NCI-H2081 (cell line): ENCODE measurements at regions not wholly inside any gene's neighbourhood (a gene's known extent, or its start where the extent isn't known, plus 50 kb on each side); places are given as distances from the start of the nearest gene placed in this dataset.
"Not testable (repeated sequence)": the region's sequence is repeated elsewhere in the genome, so short reads cannot be mapped to it uniquely, and the experiment has no call there.

Experiments
- DNase-seq, 2 experiments: peaks; one replicate each; lab custom pipeline; 2025; lab: John Stamatoyannopoulos, UW

DNA sequence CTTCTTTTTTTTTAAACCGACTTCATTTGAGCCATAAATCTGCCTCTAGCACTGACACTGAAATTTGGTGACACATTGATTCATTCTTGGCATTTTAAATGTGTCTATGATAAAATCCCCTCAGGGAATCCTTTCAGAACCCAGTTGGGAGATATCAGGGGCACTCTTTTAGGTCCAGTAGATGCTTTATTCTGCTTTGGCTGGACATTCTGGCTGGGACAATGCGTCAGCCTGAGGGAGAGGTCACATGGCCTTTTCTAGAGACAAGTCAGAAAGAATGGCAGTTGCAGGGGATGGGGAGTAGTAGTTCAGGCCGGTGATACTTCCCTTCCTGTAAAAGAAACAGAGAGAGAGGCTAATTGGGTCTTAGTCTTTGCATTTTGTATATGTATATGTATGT, 63.1 kb downstream of the TRIM43 start:
- DNase-seq: not testable (repeated sequence)

DNA sequence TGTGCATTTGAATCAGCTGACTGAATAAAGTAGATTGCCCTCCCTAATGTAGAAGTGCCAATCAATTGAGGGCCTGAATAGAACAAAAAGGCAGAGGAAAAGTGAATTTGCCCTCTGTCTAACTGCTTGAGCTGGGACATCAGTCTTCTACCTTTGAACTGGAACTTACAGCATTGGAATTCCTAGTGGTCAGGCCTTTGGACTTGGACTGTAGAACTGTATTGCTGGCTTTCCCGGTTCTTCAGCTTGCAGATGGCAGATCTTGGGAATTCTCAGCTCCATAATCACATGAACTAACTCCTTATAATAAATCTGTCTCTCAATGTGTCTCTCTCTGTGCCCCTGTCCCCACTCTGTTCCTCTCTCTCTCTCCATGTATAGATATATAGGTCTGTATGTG, 64.8 kb downstream of the TRIM43 start:
- DNase-seq: not testable (repeated sequence)

DNA sequence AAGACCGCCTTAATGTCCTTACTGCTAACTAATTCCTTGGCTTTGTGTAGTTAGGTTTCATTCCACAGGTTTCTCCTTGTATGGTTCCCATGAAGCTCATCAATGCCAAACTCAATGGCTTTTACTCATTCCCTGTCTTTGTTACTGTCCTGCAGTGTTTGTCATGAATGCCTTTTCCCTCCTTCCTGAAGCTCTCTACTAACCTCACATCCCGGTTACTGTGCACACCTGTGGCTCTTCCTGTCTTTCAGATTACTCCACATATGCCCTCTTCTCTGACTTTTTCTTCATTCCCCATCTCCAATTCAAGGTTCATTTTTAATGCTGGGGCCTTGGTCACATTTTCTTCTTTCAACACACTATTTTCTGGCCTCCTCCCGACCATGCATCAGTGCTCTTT, 66.1 kb downstream of the TRIM43 start:
- DNase-seq: not testable (repeated sequence)

DNA sequence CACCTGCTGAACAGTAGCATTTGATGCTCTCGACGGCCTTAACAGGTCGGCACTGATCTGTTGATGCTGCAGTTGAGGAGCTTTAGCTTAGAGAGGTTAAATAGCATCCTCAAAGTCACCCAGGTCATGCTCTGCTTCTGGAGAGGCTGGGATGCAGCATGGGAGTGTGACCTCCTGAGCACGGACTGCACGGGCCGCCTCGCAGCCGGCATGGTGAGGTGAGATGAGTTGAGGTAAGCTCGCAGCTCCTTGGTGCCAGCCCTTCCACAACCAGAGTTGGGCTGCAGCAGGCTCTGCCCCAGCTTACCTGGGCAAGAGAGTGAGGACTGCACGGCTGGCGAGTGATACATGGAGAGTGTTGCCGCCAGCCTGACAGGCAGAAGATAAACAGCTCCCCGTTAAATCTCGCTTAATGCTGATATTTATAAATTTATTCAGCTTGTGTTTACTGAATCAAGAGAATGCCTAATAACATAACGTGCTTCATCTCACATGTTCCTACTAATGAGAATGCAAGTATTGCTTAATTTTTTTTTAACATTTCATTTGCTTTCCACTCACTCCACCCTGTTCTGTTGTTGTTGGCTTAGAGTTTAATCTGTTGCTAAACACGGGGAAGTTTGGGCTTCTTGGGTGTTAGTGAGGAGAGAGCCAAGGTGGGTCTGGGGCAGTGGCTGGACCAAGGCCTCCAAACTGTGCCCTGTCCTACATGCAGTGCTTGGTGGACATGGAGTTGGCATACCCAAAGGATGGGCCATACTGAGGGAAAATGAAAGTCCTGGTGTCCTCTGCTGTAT, 69.2 kb downstream of the TRIM43 start:
- DNase-seq: not testable (repeated sequence)

DNA sequence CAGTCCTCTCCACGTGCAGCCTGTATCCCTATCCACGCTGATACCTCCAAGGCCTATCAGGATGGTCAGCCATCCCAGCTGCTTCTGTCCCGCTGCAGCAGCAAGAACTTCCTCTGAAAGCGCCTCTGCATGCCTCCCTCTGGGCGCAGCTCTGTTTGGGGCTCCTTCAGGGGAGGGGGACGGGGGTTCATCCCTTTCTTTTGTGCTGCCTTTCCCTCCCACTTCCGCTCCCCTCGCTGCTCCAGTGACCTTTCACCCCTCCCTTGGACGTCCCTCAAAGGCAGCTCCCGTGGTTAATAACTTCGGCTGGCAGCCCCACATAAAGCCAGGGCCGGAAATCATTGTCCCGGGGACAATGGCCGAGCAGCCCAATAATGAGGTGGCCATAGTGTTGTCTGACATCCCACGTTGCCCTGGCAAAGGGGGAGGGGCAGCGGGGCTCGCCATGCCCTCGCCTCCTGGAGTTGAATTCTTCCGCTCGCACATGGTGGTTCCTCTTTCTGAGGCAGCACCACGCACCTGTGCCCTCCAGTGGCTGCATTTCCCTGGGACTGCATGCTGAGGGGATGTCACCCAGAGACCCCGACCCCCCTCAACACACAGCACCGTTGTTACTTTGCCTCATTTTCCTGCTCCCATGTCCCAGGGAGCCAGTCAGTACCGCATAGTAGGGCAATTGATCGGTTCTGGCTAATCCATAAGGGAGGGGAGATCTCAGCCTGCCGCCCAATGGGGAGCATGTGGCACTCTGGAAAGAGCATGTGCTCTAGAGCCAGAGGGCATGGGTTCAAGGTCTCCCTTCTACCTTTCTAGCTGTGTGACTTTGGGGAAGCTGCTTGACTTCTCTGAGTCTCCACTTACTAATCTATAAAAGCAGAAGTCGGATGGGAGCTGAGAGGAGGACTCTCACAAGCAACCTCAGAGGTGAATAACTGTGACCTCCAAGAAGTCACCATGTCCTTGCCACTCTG, 72.0 kb downstream of the TRIM43 start:
- not testable (repeated sequence) for DNase-seq

DNA sequence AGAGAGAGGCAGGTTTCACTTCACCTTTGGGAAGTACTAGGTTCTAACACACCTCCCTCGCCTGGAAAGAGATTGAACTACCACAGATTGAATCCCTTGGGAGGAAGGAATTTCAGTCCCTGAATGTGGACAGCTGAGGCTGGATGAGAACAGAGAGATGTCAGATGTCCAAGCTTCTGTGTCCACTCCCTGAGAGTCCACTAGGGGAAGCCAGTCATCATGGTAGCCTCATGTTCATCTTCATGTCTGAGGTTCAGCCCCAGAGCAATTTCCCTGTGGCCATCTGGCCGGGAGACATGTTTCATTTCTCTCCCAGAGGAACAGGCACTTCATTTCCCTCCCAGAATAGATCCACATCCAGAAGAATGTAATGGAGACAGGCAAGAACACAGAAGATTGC, 74.8 kb downstream of the TRIM43 start:
- DNase-seq: not testable (repeated sequence)

DNA sequence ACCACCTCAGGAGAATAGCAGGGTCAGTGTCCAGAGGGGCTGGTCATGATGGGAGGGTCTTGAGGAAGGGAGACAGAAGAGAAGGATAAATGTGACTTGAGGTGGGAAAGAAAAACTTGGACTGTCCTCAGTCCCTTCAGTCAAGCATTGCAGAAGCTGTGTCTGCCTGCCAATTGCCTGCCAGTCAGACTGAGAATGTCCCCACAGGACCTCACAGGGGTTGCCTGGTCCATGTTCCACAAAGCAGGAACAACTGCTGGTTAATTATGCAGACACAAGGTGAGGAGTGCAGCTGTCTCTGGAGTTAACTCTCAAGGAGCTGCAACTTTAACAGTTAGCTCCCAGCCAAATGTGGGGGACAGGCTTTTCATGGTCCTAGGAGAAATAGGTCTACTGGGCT, 75.7 kb downstream of the TRIM43 start:
- DNase-seq: no peak

DNA sequence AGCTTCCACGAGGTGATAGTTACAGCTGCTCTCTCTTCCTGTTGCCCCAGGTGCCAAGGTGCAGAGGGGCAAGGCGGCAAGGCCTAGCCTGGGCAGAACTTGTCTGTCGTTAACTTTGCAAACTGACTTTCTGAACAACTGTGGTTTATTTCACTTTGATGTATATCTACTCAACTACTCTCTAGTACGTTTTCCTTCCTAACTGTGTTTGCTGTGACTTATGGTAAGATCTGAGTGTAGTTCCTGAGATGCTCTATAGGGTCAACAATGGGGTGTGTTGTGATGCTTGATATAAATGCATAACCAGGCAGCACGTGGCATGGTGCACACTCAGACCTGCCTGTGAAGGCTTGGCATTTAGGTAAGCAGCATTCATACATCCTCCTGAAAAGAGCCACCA, 77.1 kb downstream of the TRIM43 start:
- not testable (repeated sequence) for DNase-seq

DNA sequence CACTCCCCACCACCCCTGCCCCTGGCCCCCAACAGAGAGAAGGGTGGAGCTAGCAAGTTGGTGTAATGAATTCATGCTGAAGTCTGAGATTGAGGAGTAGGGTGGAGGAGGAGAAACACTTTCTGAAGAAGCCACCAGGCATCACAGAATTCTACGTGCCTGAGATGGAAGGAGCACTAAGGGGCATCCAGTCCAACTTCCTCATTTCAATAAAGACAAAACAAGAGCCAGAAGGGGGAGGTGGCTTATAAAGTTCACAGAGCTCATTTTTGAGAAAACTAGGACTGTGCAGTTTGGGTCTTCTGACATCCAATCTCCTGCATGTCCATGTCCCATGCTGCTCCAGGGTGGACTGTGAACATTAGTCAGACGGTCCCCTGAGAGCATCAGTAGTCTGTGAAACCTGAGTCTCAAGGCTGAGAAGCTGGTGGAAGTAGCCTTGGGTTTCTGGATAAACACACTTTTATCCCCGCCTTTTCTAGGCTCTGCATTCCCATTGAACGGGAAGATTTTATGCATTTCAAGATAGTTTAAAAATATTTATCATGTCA, 77.7 kb downstream of the TRIM43 start:
- no peak for DNase-seq

DNA sequence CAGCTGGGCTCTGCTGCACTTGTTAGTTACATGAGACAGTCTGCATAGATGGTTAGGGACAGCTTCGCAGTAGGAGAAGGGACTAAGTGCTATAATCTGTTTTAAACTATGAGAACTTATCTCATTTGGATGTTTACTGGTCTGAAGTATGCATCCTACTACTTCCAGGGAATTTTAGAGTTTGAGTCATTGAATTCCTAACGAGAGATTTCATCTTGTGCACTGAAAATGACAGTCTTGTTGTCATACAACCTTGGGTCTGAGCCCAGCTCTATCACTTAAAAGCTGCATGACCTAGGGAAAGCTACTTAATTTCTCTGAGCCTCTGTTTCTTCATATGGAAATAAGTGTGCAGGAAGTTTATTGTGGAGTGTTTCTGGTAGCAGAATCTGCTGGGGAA, 78.4 kb downstream of the TRIM43 start:
- no peak for DNase-seq

DNA sequence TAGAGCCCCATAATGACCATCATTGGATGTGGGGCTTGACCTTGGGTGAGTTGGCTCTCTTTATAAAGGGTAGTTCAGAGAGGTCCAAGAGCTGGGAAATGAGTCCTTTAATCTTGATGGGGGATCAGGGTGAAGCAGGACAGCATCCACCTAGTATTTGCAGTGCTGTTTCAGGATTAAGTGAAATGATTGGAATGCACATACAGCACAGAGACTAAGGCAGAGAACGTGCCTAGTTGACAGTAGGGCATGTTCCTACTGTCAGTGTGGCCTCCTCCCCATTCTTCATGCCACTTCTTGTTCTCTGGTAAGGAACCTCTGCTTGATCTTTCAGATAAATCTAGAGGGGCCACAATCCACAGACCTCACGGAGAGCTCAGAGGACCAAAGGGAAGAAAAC, 78.9 kb downstream of the TRIM43 start:
- DNase-seq: no peak

DNA sequence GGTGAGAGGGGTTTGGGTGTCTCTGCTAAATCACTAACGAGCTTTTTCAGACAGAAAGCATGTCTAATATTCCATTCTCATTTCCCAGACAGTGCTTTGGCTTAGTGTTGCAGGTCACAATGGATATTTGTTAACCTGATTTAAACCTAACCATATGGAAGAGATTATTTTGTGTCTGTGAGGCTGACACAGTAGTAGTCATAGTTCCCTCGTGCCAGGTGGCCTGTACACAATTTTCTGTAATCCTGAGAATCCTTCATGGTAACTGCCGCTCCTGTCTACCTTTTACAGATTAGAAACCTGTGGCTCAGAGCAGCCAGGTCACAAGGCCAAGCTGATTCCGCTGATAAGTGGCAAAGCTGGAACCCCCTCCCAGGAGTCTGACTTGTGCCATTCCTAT, 79.4 kb downstream of the TRIM43 start:
- not testable (repeated sequence) for DNase-seq

DNA sequence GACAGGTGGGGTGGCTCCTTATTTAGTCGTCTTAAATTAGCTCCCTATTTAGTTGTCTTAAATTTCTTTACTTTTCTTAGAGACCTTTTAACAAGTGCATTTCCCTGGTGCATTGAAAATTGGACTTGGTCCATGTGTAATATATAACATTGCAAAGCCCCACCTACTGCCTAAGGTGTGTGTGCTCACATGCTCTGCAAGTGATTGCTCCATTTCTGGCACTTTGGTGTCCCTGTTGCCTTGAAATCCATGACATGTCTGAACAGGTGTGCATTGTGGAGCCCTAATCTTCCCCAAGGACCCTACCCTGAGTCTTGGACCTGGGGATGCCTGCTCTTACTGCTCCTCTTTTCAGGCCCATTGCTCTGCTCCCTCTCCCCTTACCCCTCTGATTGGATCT, 80.2 kb downstream of the TRIM43 start:
- DNase-seq: not testable (repeated sequence)

DNA sequence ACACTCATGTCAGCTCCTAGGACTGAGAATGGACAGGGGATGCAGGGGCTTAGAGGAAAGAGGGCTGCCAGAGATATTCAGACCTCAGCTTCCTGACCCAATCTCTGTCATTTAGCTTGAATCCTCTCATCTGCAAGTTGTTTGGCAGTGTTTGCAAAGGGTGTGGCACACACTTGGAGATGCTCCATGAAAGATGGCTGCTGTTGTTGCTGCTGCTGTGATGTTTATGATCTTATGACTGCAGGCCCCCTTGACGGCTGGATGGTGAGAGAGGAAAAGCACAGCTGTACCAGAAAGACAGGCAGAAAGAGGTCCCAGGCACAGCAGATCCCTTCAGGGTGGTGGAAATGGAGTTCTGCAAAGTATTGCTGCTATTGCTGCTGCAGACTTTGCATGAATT, 80.7 kb downstream of the TRIM43 start:
- not testable (repeated sequence) for DNase-seq

DNA sequence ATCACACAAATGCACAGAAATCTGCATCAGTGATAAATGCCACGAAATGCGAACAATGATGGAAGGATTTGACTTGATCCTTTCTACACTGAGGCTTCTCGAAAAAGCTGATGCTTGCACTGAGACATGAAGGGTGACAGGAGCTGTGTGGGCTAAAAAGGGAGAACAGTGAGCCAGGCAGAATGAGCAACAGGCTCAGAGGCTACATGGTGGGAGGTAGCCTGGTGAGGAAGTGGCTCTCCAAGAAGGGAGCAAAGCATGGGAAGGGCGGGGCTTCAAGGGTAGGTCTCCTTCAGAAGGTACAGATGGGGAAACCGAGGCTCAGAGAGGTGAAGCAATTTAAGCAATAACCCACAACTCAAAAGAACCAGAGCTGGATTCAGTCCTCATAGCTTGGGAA, 82.4 kb downstream of the TRIM43 start:
- DNase-seq: no peak

DNA sequence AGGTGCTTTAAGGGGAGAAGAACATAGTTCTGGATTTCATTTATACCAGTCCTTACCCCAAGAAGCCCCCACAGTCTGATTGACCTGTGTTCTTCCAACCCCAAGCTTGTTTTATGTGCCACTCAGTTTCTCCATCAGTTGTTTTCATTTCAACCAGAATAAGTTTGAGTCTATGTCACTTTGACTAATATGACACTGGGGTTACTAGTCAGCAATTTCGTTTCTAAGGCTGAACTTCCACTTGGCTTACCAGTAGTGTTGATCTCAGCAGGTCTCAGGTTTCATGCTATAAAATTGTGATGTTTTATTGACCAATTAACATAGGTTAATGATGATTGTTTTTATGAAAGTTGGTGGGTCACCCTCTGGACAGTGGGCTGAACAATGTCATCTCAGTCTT, 84.8 kb downstream of the TRIM43 start:
- not testable (repeated sequence) for DNase-seq

DNA sequence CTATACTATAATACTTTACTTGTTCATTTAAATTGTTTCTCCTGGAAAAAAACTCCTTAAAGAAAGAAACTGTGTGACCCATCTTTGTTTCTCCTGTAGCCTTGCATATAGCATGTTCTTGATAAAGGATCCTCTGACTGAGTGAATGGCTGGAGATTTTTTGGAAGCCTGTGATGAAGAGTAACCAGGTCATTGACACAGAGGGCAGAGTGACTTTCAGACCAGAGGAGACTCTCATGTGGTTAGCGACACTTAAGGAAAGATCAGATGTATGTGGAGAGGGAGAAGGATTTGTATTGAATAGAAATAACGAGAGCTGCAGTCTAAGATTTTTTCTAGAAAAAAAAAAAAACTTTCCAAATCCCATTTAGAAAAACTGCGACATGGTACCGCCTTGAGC, 85.5 kb downstream of the TRIM43 start:
- no peak for DNase-seq

DNA sequence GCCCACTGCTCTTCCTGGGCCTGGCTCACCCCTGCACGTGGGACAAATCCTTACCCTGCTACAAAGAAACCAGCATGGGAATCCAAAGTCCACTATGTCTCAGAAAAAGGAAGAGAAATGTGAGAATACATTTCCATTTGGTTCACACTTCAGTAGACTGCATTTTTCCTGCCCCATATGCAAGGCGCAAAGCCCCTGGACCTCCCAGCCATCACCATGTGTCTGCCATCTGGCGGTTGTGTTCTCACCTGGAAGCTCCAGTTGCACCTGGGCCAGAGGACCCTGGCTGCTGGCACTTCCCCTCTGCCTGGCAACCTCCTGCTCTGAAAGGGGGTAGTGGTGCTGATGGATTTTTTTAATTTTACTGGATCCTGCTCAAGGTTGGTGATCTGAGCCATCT, 86.0 kb downstream of the TRIM43 start:
- DNase-seq: not testable (repeated sequence)

DNA sequence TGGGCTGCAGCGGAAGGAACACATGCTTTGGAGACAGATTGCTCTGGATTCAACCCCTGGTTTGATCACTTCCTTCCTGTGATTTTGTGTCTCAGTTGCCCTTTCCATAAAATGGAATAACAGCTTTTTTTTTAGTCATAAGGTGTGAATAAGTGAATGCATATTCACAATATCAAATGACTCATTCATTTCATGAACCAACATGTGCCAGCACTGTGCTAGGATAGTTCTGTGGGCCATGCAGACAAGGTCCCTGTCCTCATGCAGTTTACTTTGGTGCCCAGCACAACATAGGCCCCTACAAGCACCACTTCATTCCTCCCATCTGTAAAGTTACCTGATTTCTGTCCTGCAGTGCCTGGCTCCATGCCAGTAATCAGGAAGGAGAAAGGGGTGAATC, 89.4 kb downstream of the TRIM43 start:
- not testable (repeated sequence) for DNase-seq

DNA sequence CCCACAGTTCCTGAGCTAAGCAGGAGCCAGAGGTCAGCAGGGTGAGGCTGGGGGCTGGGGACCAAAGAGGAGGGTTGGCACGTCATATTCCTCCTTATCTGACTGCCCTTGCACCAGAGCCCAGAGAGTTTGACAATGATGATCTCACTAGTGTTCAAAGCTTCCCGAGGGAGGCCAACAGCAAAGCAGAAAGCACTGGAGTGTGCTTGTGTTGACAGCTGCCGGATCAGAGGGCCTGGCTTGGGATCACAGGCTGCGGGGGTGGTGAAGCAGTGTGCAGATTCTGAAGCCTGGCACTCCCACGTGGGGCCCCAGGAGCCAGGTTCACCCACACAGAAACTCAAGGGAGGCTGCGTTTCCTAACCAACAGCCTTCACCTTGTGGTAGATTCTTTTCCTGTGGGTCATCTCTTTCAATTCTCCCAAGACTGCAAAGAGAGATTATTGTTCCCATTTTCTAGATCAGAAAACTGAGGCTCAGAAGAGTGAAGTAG, 89.8 kb downstream of the TRIM43 start:
- DNase-seq: not testable (repeated sequence)

DNA sequence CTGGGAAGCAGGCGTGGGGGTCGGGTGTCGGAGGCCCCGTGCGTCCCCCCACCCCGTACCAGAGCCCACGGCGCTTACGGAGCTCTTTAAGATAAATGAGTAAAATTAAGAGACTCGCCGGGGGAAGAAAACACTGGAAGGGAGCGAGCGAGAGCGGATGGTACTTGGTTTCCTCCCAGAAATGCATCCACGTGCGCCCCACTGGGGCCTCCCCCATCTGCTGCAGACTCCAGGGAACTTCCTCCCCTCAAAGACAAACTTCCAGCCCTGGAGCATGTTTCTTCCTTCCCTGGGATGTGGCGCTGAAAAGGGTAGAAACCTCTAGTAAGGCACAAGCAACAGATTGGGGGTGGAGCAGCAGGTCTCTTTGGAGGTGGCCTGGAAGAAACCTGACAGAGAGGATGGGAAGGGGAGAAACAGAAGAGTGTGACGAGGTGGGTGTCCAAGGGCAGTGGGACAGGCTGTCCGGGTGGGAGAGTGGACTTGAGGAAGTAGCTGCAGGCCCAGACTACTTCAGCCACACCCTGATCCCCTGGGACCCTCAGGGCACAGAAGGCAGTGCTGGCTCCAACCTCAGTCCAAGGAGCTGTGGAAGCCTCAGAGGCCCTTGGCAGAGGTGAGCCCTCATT, 91.2 kb downstream of the TRIM43 start:
- not testable (repeated sequence) for DNase-seq

DNA sequence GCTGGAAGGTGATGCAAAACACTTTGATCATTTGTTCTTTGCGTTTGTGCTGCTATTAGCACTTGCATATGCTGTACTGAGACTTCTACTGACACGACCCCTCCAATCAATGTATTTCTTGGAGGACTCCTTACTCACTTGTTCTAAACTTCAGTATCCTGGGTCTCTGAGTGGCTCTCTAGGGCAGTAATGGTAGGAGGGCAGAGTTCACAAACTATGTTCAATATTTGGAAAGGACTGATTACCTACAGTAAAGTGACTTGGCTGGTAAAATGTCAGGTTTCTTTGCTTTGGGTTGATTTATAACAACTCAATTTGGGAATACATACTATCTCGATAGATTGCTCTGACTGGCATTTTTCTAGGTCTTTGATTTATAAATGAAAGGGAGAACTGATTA, 93.7 kb downstream of the TRIM43 start:
- no peak for DNase-seq
